ENCODE measurements at regions not wholly inside any gene's neighbourhood (a gene's known extent, or its start where the extent isn't known, plus 50 kb on each side); places are given as distances from the start of the nearest gene placed in this dataset.

- no peak for TF ChIP-seq REST (IDR thresholded peaks at IDR 0.05; ENCODE audit: unreplicated experiment)
- no peak for TF ChIP-seq ZNF114 (CRISPR knock-in tag; IDR thresholded peaks at IDR 0.05)
- no peak for TF ChIP-seq POLR2AphosphoS5 (IDR thresholded peaks at IDR 0.05; ENCODE audit: low read depth)
- no peak for TF ChIP-seq ETS1 (IDR thresholded peaks at IDR 0.05)
- no peak for TF ChIP-seq NANOG (IDR thresholded peaks at IDR 0.05; ENCODE audit: borderline replicate concordance)
Observed at GRCh38 chr17:70258465-70258864, 89.1 kb downstream of the KCNJ2 start (continued).

- H3K27ac ChIP-seq (ENCODE audit: low read depth), result no peak overlapping the region
- no peak overlapping the region for H3K4me2 ChIP-seq
- no peak overlapping the region for H2AFZ ChIP-seq
- H3K27me3 Mint-ChIP-seq (ENCODE audit: insufficient read depth, low read depth, poor library complexity), result peaks cover 2% of the 10 kb centered on the region
- H3K9me2 ChIP-seq (ENCODE audit: insufficient read depth), result no peaks in the 10 kb centered on the region; the same call in 1 of the 2 replicates
- no peaks in the 10 kb centered on the region for H3K79me2 ChIP-seq (replicated peaks; ENCODE audit: insufficient read depth)
- no peaks in the 10 kb centered on the region for H4K20me1 ChIP-seq (replicated peaks; ENCODE audit: insufficient read depth)
- no peaks in the 10 kb centered on the region for H3K27me3 ChIP-seq (ENCODE audit: insufficient read depth)
- no peaks in the 10 kb centered on the region for H3K9me3 Mint-ChIP-seq
- H3K4me3 ChIP-seq, result no peak overlapping the region
- no peaks in the 10 kb centered on the region for H3K36me3 Mint-ChIP-seq (ENCODE audit: low read depth)
- H3K4me1 ChIP-seq (ENCODE audit: insufficient read depth), result no peaks in the 10 kb centered on the region
- no peak overlapping the region for H3K27ac Mint-ChIP-seq
- DNase-seq (ENCODE audit: low spot score) (no peak), ATAC-seq (no peak)
- H3K4me1 Mint-ChIP-seq, result 0 out of 3 replicates have a peak, but pooled peaks cover 2% of the 10 kb centered on the region
- H3F3A ChIP-seq (replicated peaks; ENCODE audit: low read depth), result no peaks in the 10 kb centered on the region
- H3K36me3 ChIP-seq (ENCODE audit: insufficient read depth), result no peaks in the 10 kb centered on the region
- H3K4me3 Mint-ChIP-seq, result no peak overlapping the region
- TF ChIP-seq ZNF331 (CRISPR knock-in tag; IDR thresholded peaks at IDR 0.05; ENCODE audit: low read depth), result no peak
- no peak for TF ChIP-seq ETS1 (IDR thresholded peaks at IDR 0.05)
- TF ChIP-seq ZNF462 (CRISPR knock-in tag; IDR thresholded peaks at IDR 0.05), result no peak
- no peak for TF ChIP-seq NANOG (IDR thresholded peaks at IDR 0.05; ENCODE audit: borderline replicate concordance)
- no peak for TF ChIP-seq EZH2phosphoT487 (IDR thresholded peaks at IDR 0.05; ENCODE audit: unreplicated experiment)
- TF ChIP-seq ZNF114 (CRISPR knock-in tag; IDR thresholded peaks at IDR 0.05), result no peak
- no peak for TF ChIP-seq EZH2 (IDR thresholded peaks at IDR 0.05; ENCODE audit: low read depth, unreplicated experiment)
- TF ChIP-seq CREB1 (CRISPR knock-in tag; IDR thresholded peaks at IDR 0.05; ENCODE audit: low read depth), result no peak
Observed at GRCh38 chr17:70259400-70259799, 90.1 kb downstream of the KCNJ2 start.

Data from GM23338 (cell line).